Coronary artery (tissue), 2 donors: ENCODE measurements at regions not wholly inside any gene's neighbourhood (a gene's known extent, or its start where the extent isn't known, plus 50 kb on each side); places are given as distances from the start of the nearest gene placed in this dataset.
"Not testable (repeated sequence)": the region's sequence is repeated elsewhere in the genome, so short reads cannot be mapped to it uniquely, and the experiment has no call there.

Source experiments
- DNase-seq: peaks from one replicate; pipeline ENCODE4 v3.0.0-alpha.2; 2017; ENCODE audit warnings: low spot score
- H3K27ac ChIP-seq, 2 donors: fragments of 200-600 bp; sonication (generic); one replicate each; pipeline ENCODE4 v1.5.1; 2016 to 2019
- H3K4me3 ChIP-seq: fragments of 200-600 bp; sonication (generic); 2 replicates; pipeline ENCODE4 v1.5.1; 2016; ENCODE audit warnings: mild to moderate bottlenecking, moderate library complexity
- TF ChIP-seq, protein P1 (sequence below): fragments of 200-600 bp; sonication (generic); IDR thresholded peaks from one replicate; pipeline ENCODE4 v1.5.1; 2019; ENCODE audit warnings: antibody characterized with exemption

DNA sequence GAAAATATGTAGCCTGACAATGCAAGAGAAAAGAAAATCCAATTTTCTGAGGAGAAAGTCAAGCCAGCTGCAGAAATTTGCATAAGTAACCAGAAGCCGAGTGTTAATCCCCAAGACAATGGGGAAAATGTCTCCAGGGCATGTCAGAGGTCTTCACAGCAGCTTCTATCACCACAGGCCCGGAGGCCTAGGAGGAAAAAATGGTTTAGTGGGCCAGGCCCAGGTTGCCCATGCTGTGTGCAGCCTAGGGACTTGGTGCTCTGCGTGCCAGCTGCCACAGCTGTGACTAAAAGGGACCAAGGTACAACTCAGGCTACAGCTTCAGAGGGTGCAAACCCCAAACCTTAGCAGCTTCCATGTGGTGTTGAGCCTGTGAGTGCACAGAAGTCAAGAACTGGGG lies 201.2 kb upstream of the SOX2 start:
- TF ChIP-seq, protein P1, sequence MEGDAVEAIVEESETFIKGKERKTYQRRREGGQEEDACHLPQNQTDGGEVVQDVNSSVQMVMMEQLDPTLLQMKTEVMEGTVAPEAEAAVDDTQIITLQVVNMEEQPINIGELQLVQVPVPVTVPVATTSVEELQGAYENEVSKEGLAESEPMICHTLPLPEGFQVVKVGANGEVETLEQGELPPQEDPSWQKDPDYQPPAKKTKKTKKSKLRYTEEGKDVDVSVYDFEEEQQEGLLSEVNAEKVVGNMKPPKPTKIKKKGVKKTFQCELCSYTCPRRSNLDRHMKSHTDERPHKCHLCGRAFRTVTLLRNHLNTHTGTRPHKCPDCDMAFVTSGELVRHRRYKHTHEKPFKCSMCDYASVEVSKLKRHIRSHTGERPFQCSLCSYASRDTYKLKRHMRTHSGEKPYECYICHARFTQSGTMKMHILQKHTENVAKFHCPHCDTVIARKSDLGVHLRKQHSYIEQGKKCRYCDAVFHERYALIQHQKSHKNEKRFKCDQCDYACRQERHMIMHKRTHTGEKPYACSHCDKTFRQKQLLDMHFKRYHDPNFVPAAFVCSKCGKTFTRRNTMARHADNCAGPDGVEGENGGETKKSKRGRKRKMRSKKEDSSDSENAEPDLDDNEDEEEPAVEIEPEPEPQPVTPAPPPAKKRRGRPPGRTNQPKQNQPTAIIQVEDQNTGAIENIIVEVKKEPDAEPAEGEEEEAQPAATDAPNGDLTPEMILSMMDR, result no peak
- Histone ChIP-seq H3K27ac (no peak overlapping the region), H3K4me3 (no peak overlapping the region)
- DNase-seq, result no peak

DNA sequence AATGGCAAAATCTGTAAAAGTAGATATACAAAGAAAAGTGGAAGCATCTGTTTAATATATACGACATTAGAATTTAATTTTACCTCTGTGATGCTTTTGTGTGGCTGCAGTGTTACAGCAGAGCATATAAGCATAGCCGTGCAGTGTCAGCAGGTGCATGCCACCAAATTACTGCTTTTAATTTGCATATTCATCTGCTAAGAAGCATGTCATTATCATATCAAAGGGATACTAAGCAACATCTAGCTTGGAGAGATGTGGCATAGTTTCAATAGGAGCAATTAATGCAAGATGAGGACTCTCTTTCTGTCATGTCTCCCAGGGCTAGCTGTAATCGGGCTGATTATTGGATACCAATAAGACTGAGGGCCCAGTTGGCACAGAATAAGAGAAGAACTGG lies 214.4 kb upstream of the SOX2 start:
- DNase-seq, result no peak
- Histone ChIP-seq H3K4me3 (no peak overlapping the region), H3K27ac (no peak overlapping the region)
- TF ChIP-seq, protein P1, result no peak

DNA sequence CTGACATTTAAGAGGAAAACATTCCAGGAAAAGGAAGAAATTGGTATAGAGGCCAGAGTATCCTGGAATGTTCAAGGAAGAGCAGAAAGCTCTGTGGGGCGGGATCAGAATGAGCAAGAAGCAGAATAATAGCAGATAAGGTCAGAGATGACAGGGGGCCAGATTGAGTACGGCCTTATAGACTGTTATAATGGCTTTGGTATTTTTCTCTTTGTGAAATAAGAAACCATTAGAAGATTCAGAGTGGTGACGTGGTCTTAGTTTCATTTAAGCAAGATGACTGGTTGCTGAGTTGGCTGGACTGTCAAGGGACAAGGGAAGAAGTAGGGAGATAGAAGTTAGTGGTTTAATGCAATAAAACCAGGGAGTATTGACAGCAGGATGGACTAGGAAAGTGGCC lies 218.3 kb upstream of the SOX2 start:
- Histone ChIP-seq H3K4me3 (no peak overlapping the region), H3K27ac (no peak overlapping the region)
- no peak for DNase-seq
- TF ChIP-seq, protein P1, result no peak

DNA sequence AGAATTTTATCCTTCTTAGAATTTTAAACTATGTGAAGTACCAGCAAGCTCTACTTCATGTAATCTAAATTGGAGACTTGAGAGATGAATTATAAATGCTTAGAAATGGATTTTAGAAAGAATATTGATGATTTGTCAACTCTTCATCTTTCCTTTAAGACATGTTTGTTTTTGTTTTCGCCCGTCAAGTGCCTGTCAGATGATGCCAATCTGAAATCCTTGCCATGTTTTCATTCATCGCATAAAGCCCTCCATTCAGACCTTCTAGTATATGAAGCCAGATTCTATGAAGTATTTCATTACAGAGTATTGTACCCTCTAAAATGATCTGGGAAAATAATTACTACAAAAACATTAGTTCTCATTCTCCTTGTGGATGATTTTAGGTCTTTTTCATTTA lies 223.2 kb upstream of the SOX2 start:
- Histone ChIP-seq H3K4me3 (no peak overlapping the region), H3K27ac (no peak overlapping the region)
- DNase-seq, result no peak
- TF ChIP-seq, protein P1, result no peak

DNA sequence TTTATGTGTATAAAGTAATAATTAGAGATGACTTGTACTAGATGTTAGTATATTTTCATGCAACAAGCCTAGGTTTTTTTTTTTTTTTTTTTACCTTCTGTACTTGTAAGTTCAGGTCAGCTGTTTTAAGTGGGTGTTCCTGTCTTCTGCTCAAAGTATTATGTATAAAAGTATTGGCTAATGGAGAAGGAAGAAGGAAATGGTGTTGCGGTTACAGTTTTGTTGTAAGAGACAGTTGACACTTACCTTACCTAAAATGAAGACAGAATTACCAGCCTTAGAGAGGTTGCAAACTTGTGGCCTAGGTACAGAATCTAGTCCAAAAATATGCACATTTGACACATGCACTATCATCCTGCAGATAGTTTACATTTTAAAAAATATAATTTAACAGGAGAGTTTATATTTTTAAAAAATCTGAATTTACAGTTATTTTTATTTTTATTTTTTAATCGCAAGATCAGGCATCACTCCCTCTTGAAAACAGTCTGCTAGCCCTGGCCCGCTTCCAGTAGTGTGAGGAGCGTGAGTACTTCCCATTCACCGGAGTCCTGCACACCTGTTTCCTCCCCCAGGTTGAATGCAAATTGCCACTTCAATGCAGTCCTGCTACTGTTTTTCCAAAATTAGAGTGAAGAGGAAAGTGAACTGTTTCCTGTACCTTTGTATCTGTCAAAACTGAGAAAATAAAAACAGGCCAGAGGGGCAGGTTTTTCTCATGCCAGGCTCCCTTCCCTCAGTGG lies 224.3 kb upstream of the SOX2 start:
- no peak overlapping the region for H3K27ac ChIP-seq

DNA sequence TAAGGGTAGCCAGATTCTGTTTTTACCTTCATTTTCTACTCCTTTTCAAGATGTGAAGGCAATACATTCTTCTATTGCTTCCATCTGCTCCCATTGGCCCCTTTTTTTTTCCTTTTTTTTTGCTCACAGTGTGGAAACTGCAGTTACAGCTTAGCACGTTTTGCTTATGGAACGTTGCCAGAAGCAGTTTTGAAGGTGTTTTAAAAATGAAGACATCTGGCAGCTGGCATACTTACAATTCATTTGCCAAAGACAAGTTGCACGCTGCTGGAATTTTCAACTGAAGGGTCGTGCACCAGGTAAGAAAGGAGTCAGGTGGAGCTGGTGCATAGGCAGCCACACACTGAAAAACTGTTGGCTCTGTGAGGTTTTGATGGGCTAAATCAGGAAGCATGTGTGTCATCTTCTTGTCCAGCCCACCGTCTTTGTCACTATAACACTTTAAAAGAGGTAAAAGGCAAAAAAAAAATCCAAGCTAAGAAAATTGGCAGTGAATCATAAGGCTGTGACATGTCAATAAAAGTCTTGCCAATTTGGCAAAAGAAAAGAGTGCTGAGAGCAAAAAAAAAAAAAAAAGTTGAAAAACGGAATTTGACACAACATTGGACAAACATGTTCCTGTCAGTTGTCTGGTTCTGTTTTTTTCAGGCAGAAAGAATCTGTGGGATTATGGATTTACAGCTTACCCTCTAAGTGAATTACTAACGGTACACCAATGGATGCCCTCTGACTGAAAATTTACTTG lies 225.4 kb upstream of the SOX2 start:
- DNase-seq, result no peak
- no peak overlapping the region for H3K4me3 ChIP-seq
- no peak overlapping the region for H3K27ac ChIP-seq
- TF ChIP-seq, protein P1, result no peak

More for the DNA sequence above, 224.3 kb upstream of the SOX2 start:
- TF ChIP-seq, protein P1, result no peak
- H3K4me3 ChIP-seq, result no peak overlapping the region
- DNase-seq, result no peak

DNA sequence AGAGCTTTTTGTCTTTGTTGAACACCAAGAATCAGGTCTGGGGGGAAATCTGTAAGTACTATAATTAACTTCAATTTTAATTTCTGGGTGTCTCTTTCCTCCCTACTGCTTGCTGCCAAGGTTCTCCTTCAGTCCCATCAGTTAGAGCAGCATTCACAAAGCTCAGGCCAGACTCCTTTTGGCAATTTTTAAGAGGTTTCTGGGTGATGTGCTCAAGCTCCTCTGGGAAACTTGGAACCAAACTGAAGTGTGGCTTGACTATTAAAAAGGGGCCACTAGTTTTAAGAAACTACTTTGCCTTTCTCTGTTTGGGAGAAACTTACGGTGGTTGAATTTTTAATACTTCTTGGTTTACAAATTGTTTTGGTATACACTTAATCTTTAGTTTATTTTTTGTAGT lies 227.7 kb upstream of the SOX2 start:
- TF ChIP-seq, protein P1, result no peak
- DNase-seq, result no peak
- no peak overlapping the region for H3K27ac ChIP-seq
- no peak overlapping the region for H3K4me3 ChIP-seq

DNA sequence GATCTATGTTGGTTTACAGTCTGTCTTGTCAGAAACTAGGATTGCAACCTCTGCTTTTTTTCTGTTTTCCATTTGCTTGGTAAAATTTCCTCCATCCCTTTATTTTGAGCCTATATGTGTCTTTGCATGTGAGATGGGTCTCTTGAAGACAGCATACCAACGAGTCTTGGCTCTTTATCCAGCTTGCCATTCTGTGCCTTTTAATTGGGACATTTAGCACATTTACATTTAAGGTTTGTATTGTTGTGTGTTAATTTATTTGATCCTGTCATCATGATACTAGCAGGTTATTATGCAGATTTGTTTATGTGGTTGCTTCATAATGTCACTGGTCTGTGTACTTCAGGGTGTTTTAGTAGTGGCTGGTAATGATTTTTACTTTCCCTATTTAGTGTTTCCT lies 236.6 kb upstream of the SOX2 start:
- DNase-seq, H3K4me3 ChIP-seq, H3K27ac ChIP-seq: not testable (repeated sequence)
